IMR-90 (cell line): ENCODE measurements at regions not wholly inside any gene's neighbourhood (a gene's known extent, or its start where the extent isn't known, plus 50 kb on each side); places are given as distances from the start of the nearest gene placed in this dataset.
"Not testable (repeated sequence)": the region's sequence is repeated elsewhere in the genome, so short reads cannot be mapped to it uniquely, and the experiment has no call there.

ENCODE experiments used
- ATAC-seq: fragments of 200-7000 bp; cut with Tn5 transposase; 2 replicates; pipeline ENCODE4 v1.9.1; 2020; ENCODE audit warnings: low read depth, mild to moderate bottlenecking, moderate library complexity
- BruUV-seq: library from RNA; stranded (reverse); fragments of 400-500 nt; replicated peaks from 2 replicates; lab custom pipeline; 2021; lab: Mats Ljungman, UMichigan
- CTCF ChIA-PET: fragments of 300-600 bp; formaldehyde crosslinking; extraction: SDS; loops from one replicate; lab custom pipeline; 2021; ENCODE audit warnings: antibody characterized with exemption; lab: Yijun Ruan, JAX
- POLR2A ChIA-PET: fragments of 300-600 bp; sonication (Branson Sonifier 250); formaldehyde crosslinking; loops from one replicate; lab custom pipeline; 2022; ENCODE audit warnings: antibody characterized with exemption; ENCODE audit not compliant: unreplicated experiment; lab: Charles Lee
- DNase-seq: peaks from one replicate; pipeline ENCODE4 v3.0.0; 2013
- H2AFZ ChIP-seq: replicated peaks from 2 replicates; pipeline ENCODE3; 2013; ENCODE audit warnings: low read length, mild to moderate bottlenecking; ENCODE audit not compliant: poor library complexity
- H2AK5ac ChIP-seq: 2 replicates; pipeline ENCODE4 v1.6.1; 2013; ENCODE audit warnings: low read depth, low read length, inconsistent platforms
- H2AK9ac ChIP-seq: replicated peaks from 2 replicates; pipeline ENCODE3; 2013; ENCODE audit warnings: mild to moderate bottlenecking, low read depth, low read length, moderate library complexity; ENCODE audit not compliant: poor library complexity
- H2BK120ac ChIP-seq: 2 replicates; pipeline ENCODE4 v1.6.1; 2013; ENCODE audit warnings: low read depth, low read length, inconsistent platforms
- H2BK15ac ChIP-seq: 3 replicates; pipeline ENCODE4 v1.6.1; 2013; ENCODE audit warnings: low read depth, low read length, inconsistent platforms
- H2BK20ac ChIP-seq: 2 replicates; pipeline ENCODE4 v1.6.1; 2013; ENCODE audit warnings: low read depth, mild to moderate bottlenecking, inconsistent platforms, low read length, moderate library complexity
- H2BK5ac ChIP-seq: 2 replicates; pipeline ENCODE4 v1.6.1; 2013; ENCODE audit warnings: mild to moderate bottlenecking, low read depth, low read length, inconsistent platforms; ENCODE audit not compliant: poor library complexity, severe bottlenecking
- H3K14ac ChIP-seq: replicated peaks from 2 replicates; pipeline ENCODE4 v1.6.1; 2013; ENCODE audit warnings: low read depth, low read length, inconsistent platforms
- H3K18ac ChIP-seq: 2 replicates; pipeline ENCODE4 v1.6.1; 2013; ENCODE audit warnings: low read depth, low read length, control low read depth
- H3K23ac ChIP-seq: 2 replicates; pipeline ENCODE4 v1.6.1; 2013; ENCODE audit warnings: low read depth, low read length, inconsistent platforms
- H3K27ac ChIP-seq: 2 replicates; pipeline ENCODE4 v1.5.1; 2013; ENCODE audit warnings: mild to moderate bottlenecking, control low read depth, low read length; ENCODE audit not compliant: insufficient read depth
- H3K27me3 ChIP-seq: 2 replicates; pipeline ENCODE4 v1.6.1; 2013; ENCODE audit warnings: low read length; ENCODE audit not compliant: control insufficient read depth, insufficient read depth
- H3K36me3 ChIP-seq: 2 replicates; pipeline ENCODE4 v1.6.1; 2013; ENCODE audit warnings: low read length, mixed read lengths; ENCODE audit not compliant: control insufficient read depth, insufficient read depth
- H3K4ac ChIP-seq: 2 replicates; pipeline ENCODE4 v1.6.1; 2013; ENCODE audit warnings: low read depth, low read length, inconsistent platforms
- H3K4me1 ChIP-seq: 2 replicates; pipeline ENCODE4 v1.6.1; 2013; ENCODE audit warnings: low read length, mixed read lengths; ENCODE audit not compliant: control insufficient read depth, insufficient read depth
- H3K4me2 ChIP-seq: 2 replicates; pipeline ENCODE4 v1.6.1; 2013; ENCODE audit warnings: low read depth, mild to moderate bottlenecking, control low read depth, low read length, moderate library complexity
- H3K4me3 ChIP-seq: 2 replicates; pipeline ENCODE4 v1.5.1; 2013; ENCODE audit warnings: low read depth, mild to moderate bottlenecking, control low read depth, low read length, moderate library complexity; ENCODE audit not compliant: insufficient read depth
- H3K56ac ChIP-seq: 2 replicates; pipeline ENCODE4 v1.6.1; 2013; ENCODE audit warnings: low read length, inconsistent platforms; ENCODE audit not compliant: insufficient read depth; ENCODE audit errors: extremely low read depth
- H3K79me1 ChIP-seq, 2 experiments: 2 replicates each; pipeline ENCODE4 v1.6.1; 2013; ENCODE audit warnings: low read length in 2 of 2, inconsistent platforms in 1 of 2, low read depth in 1 of 2
- H3K9ac ChIP-seq: 2 replicates; pipeline ENCODE4 v1.6.1; 2013; ENCODE audit warnings: low read depth, low read length, control low read depth
- H3K9me1 ChIP-seq: 2 replicates; pipeline ENCODE4 v1.6.1; 2013; ENCODE audit warnings: low read length, inconsistent platforms; ENCODE audit not compliant: insufficient read depth
- H3K9me3 ChIP-seq: 2 replicates; pipeline ENCODE4 v1.6.1; 2013; ENCODE audit warnings: low read length; ENCODE audit not compliant: control insufficient read depth, insufficient read depth
- H4K20me1 ChIP-seq: 2 replicates; pipeline ENCODE4 v1.6.1; 2013; ENCODE audit warnings: low read length, inconsistent platforms; ENCODE audit not compliant: insufficient read depth
- H4K5ac ChIP-seq: 2 replicates; pipeline ENCODE4 v1.6.1; 2013; ENCODE audit warnings: mild to moderate bottlenecking, low read depth, low read length, control low read depth
- H4K8ac ChIP-seq, 2 experiments: 2 replicates each; pipeline ENCODE4 v1.6.1; 2013; ENCODE audit warnings: low read depth in 2 of 2, low read length in 2 of 2, control low read depth in 1 of 2, inconsistent platforms in 1 of 2
- H4K91ac ChIP-seq: 2 replicates; pipeline ENCODE4 v1.6.1; 2013; ENCODE audit warnings: low read depth, low read length, inconsistent platforms; ENCODE audit not compliant: insufficient read depth
- WGBS, 2 experiments: methylation state at CpG; one replicate each; pipeline versions ENCODE4 v1.1.5 to v1.1.7; 2013; ENCODE audit warnings: missing lambda C conversion rate in 2 of 2; ENCODE audit not compliant: insufficient read length in 1 of 2; ENCODE audit errors: extremely low coverage in 2 of 2; 5-methylcytosine and 5-hydroxymethylcytosine counted together
- dilution Hi-C: fragments of 300-500 bp; cut with HindIII; formaldehyde crosslinking; loops from one replicate; pipeline ENCODE4 v1.14.3; 2018; ENCODE audit warnings: low sequenced_read_pairs; ENCODE audit not compliant: unreplicated experiment
- in situ Hi-C: fragments of 300-500 bp; cut with MboI; formaldehyde crosslinking; loops from 3 replicates; pipeline ENCODE4 v1.14.3; 2019; ENCODE audit warnings: low sequenced_read_pairs, inconsistent platforms, mixed read lengths
- intact Hi-C: fragments of 100-400 bp; cut with micrococcal nuclease; formaldehyde crosslinking; loops from 2 replicates; pipeline ENCODE4 v1.10.0; 2022

DNA sequence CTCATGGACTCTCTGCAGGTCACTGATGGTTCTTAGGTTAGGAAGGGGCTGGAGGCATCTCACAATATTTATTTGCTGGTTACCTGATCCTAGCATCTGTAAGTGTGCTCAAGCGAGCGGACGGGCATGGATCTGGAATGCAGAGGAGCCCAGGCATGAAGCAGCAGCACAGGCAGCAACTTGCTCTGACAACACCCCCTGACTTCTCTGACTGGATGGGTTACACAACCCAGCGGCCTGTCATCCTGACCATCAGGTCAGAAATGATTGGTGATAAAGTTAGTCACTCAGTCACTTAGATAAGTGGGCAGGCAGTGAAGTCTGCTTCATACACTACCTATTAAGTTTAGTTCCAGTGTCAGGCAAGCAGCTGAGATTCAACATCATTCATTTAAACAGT, 75.9 kb upstream of the IGFBPL1 start:
- not testable (repeated sequence) for DNase-seq, H2BK15ac ChIP-seq, ATAC-seq

DNA sequence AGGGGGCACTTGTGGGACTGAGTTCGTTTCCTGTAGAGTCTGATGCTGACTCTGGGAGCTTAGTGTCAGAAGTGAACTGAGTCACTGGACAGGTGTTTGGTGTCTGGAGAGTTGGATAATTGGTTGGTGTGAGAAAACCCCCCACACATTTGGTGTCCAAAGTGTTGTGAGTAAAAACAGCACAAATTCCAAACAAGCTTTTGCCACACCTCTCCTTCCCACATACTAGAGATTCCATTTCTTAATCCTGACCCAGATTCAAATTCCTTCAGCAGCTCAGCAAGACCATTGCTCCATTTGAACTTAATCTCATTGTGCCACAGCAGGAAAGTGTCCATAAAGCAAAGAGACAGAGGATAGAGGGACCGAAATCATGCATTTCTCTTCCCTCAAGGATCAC, 74.3 kb upstream of the IGFBPL1 start:
- DNase-seq, H3K4me3 ChIP-seq, H3K4me1 ChIP-seq, H4K5ac ChIP-seq, H3K9me1 ChIP-seq, CTCF ChIA-PET, BruUV-seq, H3K27ac ChIP-seq, H2BK120ac ChIP-seq, H2BK5ac ChIP-seq, H2AFZ ChIP-seq, H2BK20ac ChIP-seq, H4K91ac ChIP-seq, H3K27me3 ChIP-seq, H3K4ac ChIP-seq, H3K14ac ChIP-seq, dilution Hi-C loops, ATAC-seq, H2AK5ac ChIP-seq, H4K20me1 ChIP-seq, H3K23ac ChIP-seq, H4K8ac ChIP-seq, H2AK9ac ChIP-seq, POLR2A ChIA-PET, intact Hi-C loops, H3K9ac ChIP-seq, H3K56ac ChIP-seq, H2BK15ac ChIP-seq, in situ Hi-C loops, H3K18ac ChIP-seq, H3K79me1 ChIP-seq, H3K4me2 ChIP-seq, H3K9me3 ChIP-seq, H3K36me3 ChIP-seq: not testable (repeated sequence)
- WGBS, 2 experiments, result no CpG with 5 or more reads among the region's 2 CpGs

More for the DNA sequence above, 75.9 kb upstream of the IGFBPL1 start:
- H4K20me1 ChIP-seq, H3K9ac ChIP-seq, H3K18ac ChIP-seq, H3K4ac ChIP-seq, H3K36me3 ChIP-seq, H2BK120ac ChIP-seq, H3K79me1 ChIP-seq, H2BK20ac ChIP-seq, H3K9me3 ChIP-seq, H3K27ac ChIP-seq, H3K27me3 ChIP-seq, H2BK5ac ChIP-seq, H2AK5ac ChIP-seq, H4K5ac ChIP-seq, H4K8ac ChIP-seq, H2AK9ac ChIP-seq, dilution Hi-C loops, H3K4me2 ChIP-seq, H4K91ac ChIP-seq, H3K14ac ChIP-seq, H3K4me3 ChIP-seq, H3K23ac ChIP-seq, intact Hi-C loops, H3K4me1 ChIP-seq, BruUV-seq, H2AFZ ChIP-seq, CTCF ChIA-PET, H3K56ac ChIP-seq, H3K9me1 ChIP-seq: not testable (repeated sequence)
- in situ Hi-C loops, result loop anchor here (10.0 kb wide), 1 partner anchor 45 kb away; no protein-coding TSS in a partner anchor
- POLR2A ChIA-PET, result interaction anchor here (0.7 kb wide), 1 partner anchor 34 kb away, joined by 10 read pairs; no protein-coding TSS in a partner anchor
- WGBS, 2 experiments, result no CpG with 5 or more reads among the region's 4 CpGs
